WTC11 (cell line): ENCODE measurements at regions not wholly inside any gene's neighbourhood (a gene's known extent, or its start where the extent isn't known, plus 50 kb on each side); places are given as distances from the start of the nearest gene placed in this dataset.

Experiments
- ATAC-seq: fragments of 200-7000 bp; cut with Tn5 transposase; 2 replicates; pipeline ENCODE4 v1.10.0; 2021; ENCODE audit warnings: mild to moderate bottlenecking, moderate library complexity
- CTCF ChIA-PET: fragments of 300-600 bp; sonication (Branson Sonifier 250); formaldehyde crosslinking; loops from one replicate; lab custom pipeline; 2021; ENCODE audit warnings: antibody characterized with exemption; lab: Charles Lee
- POLR2A ChIA-PET: fragments of 350-600 bp; sonication (Branson Sonifier 250); formaldehyde crosslinking; loops from one replicate; lab custom pipeline; 2021; ENCODE audit warnings: antibody characterized with exemption; lab: Charles Lee
- DNase-seq: peaks from one replicate; pipeline ENCODE4 v3.0.0; 2021; ENCODE audit warnings: low spot score
- H3K27ac Mint-ChIP-seq: 2 replicates; pipeline ENCODE4 v1.8.0; 2021; ENCODE audit warnings: mixed read lengths
- H3K27me3 Mint-ChIP-seq: 2 replicates; pipeline ENCODE4 v1.8.0; 2021; ENCODE audit warnings: low read depth, mild to moderate bottlenecking, moderate library complexity, mixed read lengths
- H3K36me3 Mint-ChIP-seq: 2 replicates; pipeline ENCODE4 v1.8.0; 2021; ENCODE audit warnings: mixed read lengths
- H3K4me1 Mint-ChIP-seq: 2 replicates; pipeline ENCODE4 v1.8.0; 2022; ENCODE audit warnings: mixed read lengths
- H3K4me3 Mint-ChIP-seq: 2 replicates; pipeline ENCODE4 v1.8.0; 2021; ENCODE audit warnings: mild to moderate bottlenecking, moderate library complexity, mixed read lengths
- H3K9me3 Mint-ChIP-seq: 2 replicates; pipeline ENCODE4 v1.8.0; 2021; ENCODE audit warnings: mixed read lengths
- ATF1 ChIP-seq: sonication (generic); formaldehyde crosslinking; IDR thresholded peaks from 2 replicates; pipeline ENCODE4 v1.8.1; 2023; ENCODE audit warnings: mild to moderate bottlenecking, moderate library complexity, missing genetic modification reagents
- CREB1 ChIP-seq: sonication (generic); formaldehyde crosslinking; IDR thresholded peaks from 2 replicates; pipeline ENCODE4 v1.8.0; 2023; ENCODE audit warnings: mild to moderate bottlenecking, missing genetic modification reagents
- IRF2 ChIP-seq: sonication (generic); formaldehyde crosslinking; IDR thresholded peaks from 2 replicates; pipeline ENCODE4 v1.8.0; 2022; ENCODE audit warnings: low read depth, missing genetic modification reagents, borderline replicate concordance
- JAZF1 ChIP-seq: fragments of 250-450 bp; sonication (Bioruptor Pico); IDR thresholded peaks from 2 replicates; pipeline ENCODE4 v1.9.0; 2021; ENCODE audit warnings: moderate library complexity, mild to moderate bottlenecking, inconsistent platforms
- NFE2L1 ChIP-seq: sonication (generic); formaldehyde crosslinking; IDR thresholded peaks from 2 replicates; pipeline ENCODE4 v1.8.1; 2023; ENCODE audit warnings: missing genetic modification reagents
- NFYB ChIP-seq: sonication (generic); formaldehyde crosslinking; conservative IDR thresholded peaks from 2 replicates; pipeline ENCODE4 v1.8.0; 2022; ENCODE audit warnings: low read depth, missing genetic modification reagents
- TEAD1 ChIP-seq: sonication (generic); formaldehyde crosslinking; IDR thresholded peaks from 2 replicates; pipeline ENCODE4 v1.8.0; 2022; ENCODE audit warnings: mild to moderate bottlenecking, missing genetic modification reagents
- ZNF138 ChIP-seq: sonication (generic); formaldehyde crosslinking; conservative IDR thresholded peaks from 2 replicates; pipeline ENCODE4 v1.8.1; 2022; ENCODE audit warnings: mild to moderate bottlenecking, moderate library complexity, missing genetic modification reagents
- ZNF219 ChIP-seq: sonication (generic); formaldehyde crosslinking; IDR thresholded peaks from 2 replicates; pipeline ENCODE4 v1.8.0; 2023; ENCODE audit warnings: missing genetic modification reagents, mild to moderate bottlenecking, borderline replicate concordance
- TF ChIP-seq, protein P1 (sequence below): sonication (generic); formaldehyde crosslinking; IDR thresholded peaks from 2 replicates; pipeline ENCODE4 v1.8.1; 2022; ENCODE audit warnings: low read depth, mild to moderate bottlenecking, moderate library complexity, missing genetic modification reagents, borderline replicate concordance
- TF ChIP-seq, protein P2 (sequence below): sonication (generic); formaldehyde crosslinking; IDR thresholded peaks from 2 replicates; pipeline ENCODE4 v1.8.1; 2023; ENCODE audit warnings: mild to moderate bottlenecking, missing genetic modification reagents
- TF ChIP-seq, protein P3 (sequence below): sonication (generic); formaldehyde crosslinking; IDR thresholded peaks from 2 replicates; pipeline ENCODE4 v1.8.1; 2023; ENCODE audit warnings: mild to moderate bottlenecking, missing genetic modification reagents
- TF ChIP-seq, protein P4 (sequence below): sonication (generic); formaldehyde crosslinking; IDR thresholded peaks from 2 replicates; pipeline ENCODE4 v1.8.1; 2023; ENCODE audit warnings: mild to moderate bottlenecking, missing genetic modification reagents, moderate library complexity
- TF ChIP-seq, protein P5 (sequence below): sonication (generic); formaldehyde crosslinking; IDR thresholded peaks from 2 replicates; pipeline ENCODE4 v1.8.1; 2022; ENCODE audit warnings: low read depth, missing genetic modification reagents, borderline replicate concordance
- TF ChIP-seq, protein P6 (sequence below): sonication (generic); formaldehyde crosslinking; IDR thresholded peaks from 2 replicates; pipeline ENCODE4 v1.8.1; 2023; ENCODE audit warnings: mild to moderate bottlenecking, moderate library complexity, missing genetic modification reagents

DNA sequence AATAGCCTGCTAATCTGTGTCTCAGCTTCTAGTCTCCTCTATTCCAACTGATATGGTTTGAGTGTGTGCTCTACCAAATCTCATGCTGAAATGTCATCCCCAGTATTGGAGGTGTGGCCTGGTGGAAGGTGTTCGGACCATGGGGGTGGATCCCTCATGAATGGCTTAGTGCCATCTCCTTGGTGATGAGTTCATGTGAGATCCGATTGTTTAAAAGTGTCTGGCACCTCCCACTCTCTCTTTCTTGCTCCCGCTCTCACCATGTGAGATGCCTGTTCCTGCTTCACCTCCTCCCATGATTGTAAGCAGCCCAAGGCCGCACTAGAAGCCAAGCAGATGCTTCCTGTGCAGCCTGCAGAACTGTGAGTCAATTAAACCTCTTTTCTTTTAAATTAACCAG is 73.5 kb upstream of the CAMK1G start:
- H3K27ac Mint-ChIP-seq = no peak overlapping the region
- H3K4me1 Mint-ChIP-seq = peaks cover 29% of the 10 kb centered on the region
- ChIA-PET CTCF (interaction anchor here (1.1 to 1.8 kb wide), 3 partner anchors 39 to 302 kb away, joined by 3 to 6 read pairs (median 4); no protein-coding TSS in a partner anchor), POLR2A (no interaction called here)
- ATAC-seq (no peak), DNase-seq (no peak)
- H3K36me3 Mint-ChIP-seq = no peaks in the 10 kb centered on the region
- H3K9me3 Mint-ChIP-seq = peaks cover 4% of the 10 kb centered on the region
- no peak for TF ChIP-seq TEAD1 (CRISPR knock-in tag)
- TF ChIP-seq NFYB = no peak
- no peak for TF ChIP-seq IRF2 (CRISPR knock-in tag)
- TF ChIP-seq, protein P1, sequence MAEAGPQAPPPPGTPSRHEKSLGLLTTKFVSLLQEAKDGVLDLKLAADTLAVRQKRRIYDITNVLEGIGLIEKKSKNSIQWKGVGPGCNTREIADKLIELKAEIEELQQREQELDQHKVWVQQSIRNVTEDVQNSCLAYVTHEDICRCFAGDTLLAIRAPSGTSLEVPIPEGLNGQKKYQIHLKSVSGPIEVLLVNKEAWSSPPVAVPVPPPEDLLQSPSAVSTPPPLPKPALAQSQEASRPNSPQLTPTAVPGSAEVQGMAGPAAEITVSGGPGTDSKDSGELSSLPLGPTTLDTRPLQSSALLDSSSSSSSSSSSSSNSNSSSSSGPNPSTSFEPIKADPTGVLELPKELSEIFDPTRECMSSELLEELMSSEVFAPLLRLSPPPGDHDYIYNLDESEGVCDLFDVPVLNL = no peak
- TF ChIP-seq, protein P2, sequence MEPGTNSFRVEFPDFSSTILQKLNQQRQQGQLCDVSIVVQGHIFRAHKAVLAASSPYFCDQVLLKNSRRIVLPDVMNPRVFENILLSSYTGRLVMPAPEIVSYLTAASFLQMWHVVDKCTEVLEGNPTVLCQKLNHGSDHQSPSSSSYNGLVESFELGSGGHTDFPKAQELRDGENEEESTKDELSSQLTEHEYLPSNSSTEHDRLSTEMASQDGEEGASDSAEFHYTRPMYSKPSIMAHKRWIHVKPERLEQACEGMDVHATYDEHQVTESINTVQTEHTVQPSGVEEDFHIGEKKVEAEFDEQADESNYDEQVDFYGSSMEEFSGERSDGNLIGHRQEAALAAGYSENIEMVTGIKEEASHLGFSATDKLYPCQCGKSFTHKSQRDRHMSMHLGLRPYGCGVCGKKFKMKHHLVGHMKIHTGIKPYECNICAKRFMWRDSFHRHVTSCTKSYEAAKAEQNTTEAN = no peak
- TF ChIP-seq NFE2L1 = no peak
- no peak for TF ChIP-seq JAZF1 (CRISPR knock-in tag)
- no peak for TF ChIP-seq ZNF138 (CRISPR knock-in tag)
- TF ChIP-seq, protein P3, sequence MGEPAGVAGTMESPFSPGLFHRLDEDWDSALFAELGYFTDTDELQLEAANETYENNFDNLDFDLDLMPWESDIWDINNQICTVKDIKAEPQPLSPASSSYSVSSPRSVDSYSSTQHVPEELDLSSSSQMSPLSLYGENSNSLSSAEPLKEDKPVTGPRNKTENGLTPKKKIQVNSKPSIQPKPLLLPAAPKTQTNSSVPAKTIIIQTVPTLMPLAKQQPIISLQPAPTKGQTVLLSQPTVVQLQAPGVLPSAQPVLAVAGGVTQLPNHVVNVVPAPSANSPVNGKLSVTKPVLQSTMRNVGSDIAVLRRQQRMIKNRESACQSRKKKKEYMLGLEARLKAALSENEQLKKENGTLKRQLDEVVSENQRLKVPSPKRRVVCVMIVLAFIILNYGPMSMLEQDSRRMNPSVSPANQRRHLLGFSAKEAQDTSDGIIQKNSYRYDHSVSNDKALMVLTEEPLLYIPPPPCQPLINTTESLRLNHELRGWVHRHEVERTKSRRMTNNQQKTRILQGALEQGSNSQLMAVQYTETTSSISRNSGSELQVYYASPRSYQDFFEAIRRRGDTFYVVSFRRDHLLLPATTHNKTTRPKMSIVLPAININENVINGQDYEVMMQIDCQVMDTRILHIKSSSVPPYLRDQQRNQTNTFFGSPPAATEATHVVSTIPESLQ (CRISPR knock-in tag) = no peak
- TF ChIP-seq, protein P4, sequence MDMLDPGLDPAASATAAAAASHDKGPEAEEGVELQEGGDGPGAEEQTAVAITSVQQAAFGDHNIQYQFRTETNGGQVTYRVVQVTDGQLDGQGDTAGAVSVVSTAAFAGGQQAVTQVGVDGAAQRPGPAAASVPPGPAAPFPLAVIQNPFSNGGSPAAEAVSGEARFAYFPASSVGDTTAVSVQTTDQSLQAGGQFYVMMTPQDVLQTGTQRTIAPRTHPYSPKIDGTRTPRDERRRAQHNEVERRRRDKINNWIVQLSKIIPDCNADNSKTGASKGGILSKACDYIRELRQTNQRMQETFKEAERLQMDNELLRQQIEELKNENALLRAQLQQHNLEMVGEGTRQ = no peak
- TF ChIP-seq, protein P5, sequence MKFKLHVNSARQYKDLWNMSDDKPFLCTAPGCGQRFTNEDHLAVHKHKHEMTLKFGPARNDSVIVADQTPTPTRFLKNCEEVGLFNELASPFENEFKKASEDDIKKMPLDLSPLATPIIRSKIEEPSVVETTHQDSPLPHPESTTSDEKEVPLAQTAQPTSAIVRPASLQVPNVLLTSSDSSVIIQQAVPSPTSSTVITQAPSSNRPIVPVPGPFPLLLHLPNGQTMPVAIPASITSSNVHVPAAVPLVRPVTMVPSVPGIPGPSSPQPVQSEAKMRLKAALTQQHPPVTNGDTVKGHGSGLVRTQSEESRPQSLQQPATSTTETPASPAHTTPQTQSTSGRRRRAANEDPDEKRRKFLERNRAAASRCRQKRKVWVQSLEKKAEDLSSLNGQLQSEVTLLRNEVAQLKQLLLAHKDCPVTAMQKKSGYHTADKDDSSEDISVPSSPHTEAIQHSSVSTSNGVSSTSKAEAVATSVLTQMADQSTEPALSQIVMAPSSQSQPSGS (CRISPR knock-in tag) = no peak
- TF ChIP-seq CREB1 (CRISPR knock-in tag) = no peak
- H3K4me3 Mint-ChIP-seq = no peak overlapping the region
- H3K27me3 Mint-ChIP-seq = no peaks in the 10 kb centered on the region

DNA sequence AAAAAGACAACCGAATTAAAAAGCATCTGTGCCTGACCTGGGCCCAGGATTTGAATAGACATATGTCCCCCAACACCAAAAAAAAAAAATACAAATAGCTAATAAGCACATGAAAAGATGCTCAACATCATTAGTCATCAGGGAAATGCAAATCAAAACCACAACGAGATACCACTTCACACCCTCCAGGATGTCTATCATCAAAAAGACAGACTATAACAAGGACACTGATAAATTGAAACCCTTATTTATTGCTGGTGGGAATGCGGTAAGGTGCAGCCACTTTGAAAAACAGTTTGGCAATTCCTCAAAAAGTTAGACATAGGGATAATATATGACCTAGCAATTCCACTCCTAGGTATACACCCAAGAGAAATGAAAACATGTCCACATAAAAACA is 72.3 kb upstream of the CAMK1G start:
- no peak overlapping the region for H3K4me3 Mint-ChIP-seq
- H3K36me3 Mint-ChIP-seq = no peaks in the 10 kb centered on the region
- no peak for DNase-seq
- TF ChIP-seq, protein P6, sequence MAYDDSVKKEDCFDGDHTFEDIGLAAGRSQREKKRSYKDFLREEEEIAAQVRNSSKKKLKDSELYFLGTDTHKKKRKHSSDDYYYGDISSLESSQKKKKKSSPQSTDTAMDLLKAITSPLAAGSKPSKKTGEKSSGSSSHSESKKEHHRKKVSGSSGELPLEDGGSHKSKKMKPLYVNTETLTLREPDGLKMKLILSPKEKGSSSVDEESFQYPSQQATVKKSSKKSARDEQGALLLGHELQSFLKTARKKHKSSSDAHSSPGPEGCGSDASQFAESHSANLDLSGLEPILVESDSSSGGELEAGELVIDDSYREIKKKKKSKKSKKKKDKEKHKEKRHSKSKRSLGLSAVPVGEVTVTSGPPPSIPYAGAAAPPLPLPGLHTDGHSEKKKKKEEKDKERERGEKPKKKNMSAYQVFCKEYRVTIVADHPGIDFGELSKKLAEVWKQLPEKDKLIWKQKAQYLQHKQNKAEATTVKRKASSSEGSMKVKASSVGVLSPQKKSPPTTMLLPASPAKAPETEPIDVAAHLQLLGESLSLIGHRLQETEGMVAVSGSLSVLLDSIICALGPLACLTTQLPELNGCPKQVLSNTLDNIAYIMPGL = no peak
- TF ChIP-seq ATF1 (CRISPR knock-in tag) (no peak), ZNF219 (no peak)
- H3K27ac Mint-ChIP-seq = no peak overlapping the region
- peaks cover 4% of the 10 kb centered on the region for H3K9me3 Mint-ChIP-seq
- CTCF ChIA-PET = interaction anchor here (1.1 to 1.8 kb wide), 3 partner anchors 38 to 303 kb away, joined by 3 to 6 read pairs (median 4); no protein-coding TSS in a partner anchor
- no peak for ATAC-seq
- peaks cover 19% of the 10 kb centered on the region for H3K4me1 Mint-ChIP-seq
- no peaks in the 10 kb centered on the region for H3K27me3 Mint-ChIP-seq
- POLR2A ChIA-PET = no interaction called here
